GM10266 (cell line): ENCODE measurements at regions not wholly inside any gene's neighbourhood (a gene's known extent, or its start where the extent isn't known, plus 50 kb on each side); places are given as distances from the start of the nearest gene placed in this dataset.

ENCODE experiments used
- DNase-seq: peaks from one replicate; pipeline ENCODE4 v3.0.0; 2012; ENCODE audit errors: extremely low spot score
- CTCF ChIP-seq: IDR thresholded peaks from 2 replicates; pipeline ENCODE4 v1.5.1; 2012; ENCODE audit warnings: mild to moderate bottlenecking, low read depth; ENCODE audit not compliant: control insufficient read depth, insufficient read depth; ENCODE audit errors: missing control alignments

GRCh38 chr5:72630721-72631120, 123.5 kb upstream of the ZNF366 start:
- no peak for TF ChIP-seq CTCF
- DNase-seq = no peak

GRCh38 chr5:72630081-72630480, 122.9 kb upstream of the ZNF366 start:
- DNase-seq = no peak
- no peak for TF ChIP-seq CTCF

GRCh38 chr5:72628771-72629371, 121.7 kb upstream of the ZNF366 start:
- no peak for TF ChIP-seq CTCF
- no peak for DNase-seq

- no peak for DNase-seq
- no peak for TF ChIP-seq CTCF
Observed at GRCh38 chr5:72625332-72625731, 118.1 kb upstream of the ZNF366 start.

- no peak for TF ChIP-seq CTCF
- no peak for DNase-seq
Observed at GRCh38 chr5:72624641-72625236, 117.5 kb upstream of the ZNF366 start.

GRCh38 chr5:72623936-72624335, 116.7 kb upstream of the ZNF366 start:
- DNase-seq = no peak
- no peak for TF ChIP-seq CTCF

- DNase-seq = no peak
- TF ChIP-seq CTCF = no peak
Observed at GRCh38 chr5:72623323-72623722, 116.1 kb upstream of the ZNF366 start.
